ENCODE measurements at regions not wholly inside any gene's neighbourhood (a gene's known extent, or its start where the extent isn't known, plus 50 kb on each side); places are given as distances from the start of the nearest gene placed in this dataset.

GRCh38 chr4:117786566-117786965, 247.7 kb upstream of the NDST3 start:
- H3K9me3 ChIP-seq (replicated peaks; ENCODE audit: control insufficient read depth, insufficient read depth, low read length), result no peaks in the 10 kb centered on the region
- no peak overlapping the region for H3K9ac ChIP-seq (replicated peaks; ENCODE audit: extremely low read depth, insufficient read depth, low read length)
- DNase-seq (ENCODE audit: low read depth, low spot score) (no peak), FAIRE-seq (no peak)
- no peaks in the 10 kb centered on the region for H3K9me1 ChIP-seq (replicated peaks; ENCODE audit: control insufficient read depth, extremely low read depth, insufficient read depth, low read length)
- ChIA-PET CTCF (no interaction called here), POLR2A (no interaction called here)
- H3K79me2 ChIP-seq (ENCODE audit: control insufficient read depth, insufficient read depth, low read length), result no peaks in the 10 kb centered on the region
- intact Hi-C loops (cut with micrococcal nuclease) (no loop called here), dilution Hi-C loops (cut with MboI; ENCODE audit: extremely low pct_ligation_motif_present, low sequenced_read_pairs) (no loop called here)
- no TSS peak for BruUV-seq (replicated peaks)
- H4K20me1 ChIP-seq (replicated peaks; ENCODE audit: control insufficient read depth, extremely low read depth, insufficient read depth, low read length), result no peaks in the 10 kb centered on the region
- H3K27me3 ChIP-seq (ENCODE audit: control insufficient read depth in 2 of 2, insufficient read depth in 2 of 2, low read length in 2 of 2), result no peaks in the 10 kb centered on the region
- TF ChIP-seq POLR2A (IDR thresholded peaks at IDR 0.05; ENCODE audit: low read depth, low read length) (no peak), EZH2 (IDR thresholded peaks at IDR 0.05; ENCODE audit: borderline replicate concordance, low read depth, low read length, severe bottlenecking) (no peak), MAX (IDR thresholded peaks at IDR 0.05; ENCODE audit: insufficient read depth, insufficient read length) (no peak), JUN (IDR thresholded peaks at IDR 0.05; ENCODE audit: borderline replicate concordance, insufficient read depth, insufficient read length, low read depth) (no peak), FOS (IDR thresholded peaks at IDR 0.05; ENCODE audit: borderline replicate concordance, insufficient read depth, low read length) (no peak), GATA2 (IDR thresholded peaks at IDR 0.05; ENCODE audit: insufficient read depth, insufficient read length, low read depth, low read length) (no peak), MYC (IDR thresholded peaks at IDR 0.05; ENCODE audit: low read depth, low read length) (no peak), POLR2AphosphoS5 (IDR thresholded peaks at IDR 0.05; ENCODE audit: insufficient read depth, low read depth, low read length) (no peak)
- TF ChIP-seq, protein P1, sequence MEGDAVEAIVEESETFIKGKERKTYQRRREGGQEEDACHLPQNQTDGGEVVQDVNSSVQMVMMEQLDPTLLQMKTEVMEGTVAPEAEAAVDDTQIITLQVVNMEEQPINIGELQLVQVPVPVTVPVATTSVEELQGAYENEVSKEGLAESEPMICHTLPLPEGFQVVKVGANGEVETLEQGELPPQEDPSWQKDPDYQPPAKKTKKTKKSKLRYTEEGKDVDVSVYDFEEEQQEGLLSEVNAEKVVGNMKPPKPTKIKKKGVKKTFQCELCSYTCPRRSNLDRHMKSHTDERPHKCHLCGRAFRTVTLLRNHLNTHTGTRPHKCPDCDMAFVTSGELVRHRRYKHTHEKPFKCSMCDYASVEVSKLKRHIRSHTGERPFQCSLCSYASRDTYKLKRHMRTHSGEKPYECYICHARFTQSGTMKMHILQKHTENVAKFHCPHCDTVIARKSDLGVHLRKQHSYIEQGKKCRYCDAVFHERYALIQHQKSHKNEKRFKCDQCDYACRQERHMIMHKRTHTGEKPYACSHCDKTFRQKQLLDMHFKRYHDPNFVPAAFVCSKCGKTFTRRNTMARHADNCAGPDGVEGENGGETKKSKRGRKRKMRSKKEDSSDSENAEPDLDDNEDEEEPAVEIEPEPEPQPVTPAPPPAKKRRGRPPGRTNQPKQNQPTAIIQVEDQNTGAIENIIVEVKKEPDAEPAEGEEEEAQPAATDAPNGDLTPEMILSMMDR (IDR thresholded peaks at IDR 0.05; ENCODE audit: extremely low read depth in 1 of 2, insufficient read depth in 1 of 2, low read depth in 1 of 2, low read length in 2 of 2), result no peak
- H3K27ac ChIP-seq (ENCODE audit: insufficient read depth, low read depth, low read length), result no peak overlapping the region
- H3K4me1 ChIP-seq (ENCODE audit: control insufficient read depth, extremely low read depth, insufficient read depth, low read length), result no peaks in the 10 kb centered on the region
- no peaks in the 10 kb centered on the region for H3K36me3 ChIP-seq (ENCODE audit: control insufficient read depth in 2 of 2, extremely low read depth in 1 of 2, insufficient read depth in 2 of 2, low read length in 2 of 2)
- no peak overlapping the region for H2AFZ ChIP-seq (ENCODE audit: low read depth, low read length)
- H3K4me3 ChIP-seq (replicated peaks in 1 of 3; ENCODE audit: insufficient read depth in 1 of 3, low read depth in 1 of 3, low read length in 3 of 3), result no peak overlapping the region
- H3K4me2 ChIP-seq (ENCODE audit: insufficient read depth, low read length), result no peak overlapping the region
